Globus pallidus (tissue), 1 donor: ENCODE measurements at regions not wholly inside any gene's neighbourhood (a gene's known extent, or its start where the extent isn't known, plus 50 kb on each side); places are given as distances from the start of the nearest gene placed in this dataset.
"Not testable (repeated sequence)": the region's sequence is repeated elsewhere in the genome, so short reads cannot be mapped to it uniquely, and the experiment has no call there.

Source experiments
- DNase-seq: peaks from one replicate; pipeline ENCODE4 v3.0.0-alpha.2; 2015; ENCODE audit warnings: low spot score

- DNase-seq, result no peak
These were observed 199.4 kb upstream of the DDX53 start for GRCh38 chrX:22800360-22800759.

GRCh38 chrX:22800806-22801205 lies 199.0 kb upstream of the DDX53 start:
- DNase-seq, result no peak

- DNase-seq, result no peak
These were observed 196.4 kb upstream of the DDX53 start for GRCh38 chrX:22803353-22803752.

GRCh38 chrX:22810876-22811275 lies 188.9 kb upstream of the DDX53 start:
- DNase-seq, result no peak

- no peak for DNase-seq
These were observed 181.7 kb upstream of the DDX53 start for GRCh38 chrX:22818061-22818460.

GRCh38 chrX:22855693-22856092 lies 144.1 kb upstream of the DDX53 start:
- no peak for DNase-seq

GRCh38 chrX:22859642-22860041 lies 140.1 kb upstream of the DDX53 start:
- DNase-seq, result no peak

- not testable (repeated sequence) for DNase-seq
These were observed 133.0 kb upstream of the DDX53 start for GRCh38 chrX:22866801-22867200.

- DNase-seq, result no peak
These were observed 117.2 kb upstream of the DDX53 start for GRCh38 chrX:22882543-22882942.

- no peak for DNase-seq
These were observed 109.9 kb upstream of the DDX53 start for GRCh38 chrX:22889819-22890218.

GRCh38 chrX:22912616-22913015 lies 87.1 kb upstream of the DDX53 start:
- no peak for DNase-seq

GRCh38 chrX:22922961-22923360 lies 76.8 kb upstream of the DDX53 start:
- DNase-seq, result no peak

GRCh38 chrX:22934640-22935039 lies 65.1 kb upstream of the DDX53 start:
- no peak for DNase-seq

GRCh38 chrX:22944945-22945344 lies 54.8 kb upstream of the DDX53 start:
- no peak for DNase-seq
